Upper lobe of right lung (tissue), 1 donor: ENCODE measurements at regions not wholly inside any gene's neighbourhood (a gene's known extent, or its start where the extent isn't known, plus 50 kb on each side); places are given as distances from the start of the nearest gene placed in this dataset.

ENCODE experiments used
- ATAC-seq: fragments of 200-7000 bp; cut with Tn5 transposase; one replicate; pipeline ENCODE4 v1.9.1; 2020; ENCODE audit warnings: mild to moderate bottlenecking, moderate library complexity
- DNase-seq: peaks from one replicate; pipeline ENCODE4 v3.0.0-alpha.2; 2020
- H3K27ac ChIP-seq: fragments of 200-600 bp; one replicate; pipeline ENCODE4 v1.8.0; 2022
- H3K27me3 ChIP-seq: fragments of 200-600 bp; one replicate; pipeline ENCODE4 v1.8.0; 2022; ENCODE audit warnings: mild to moderate bottlenecking
- H3K36me3 ChIP-seq: fragments of 200-600 bp; one replicate; pipeline ENCODE4 v1.8.0; 2022
- H3K4me1 ChIP-seq: fragments of 200-600 bp; one replicate; pipeline ENCODE4 v1.8.0; 2022
- H3K4me3 ChIP-seq: fragments of 200-600 bp; one replicate; pipeline ENCODE4 v1.8.0; 2022; ENCODE audit warnings: mild to moderate bottlenecking
- H3K9me3 ChIP-seq: fragments of 200-600 bp; one replicate; pipeline ENCODE4 v1.8.0; 2022
- CTCF ChIP-seq: fragments of 200-600 bp; IDR thresholded peaks from one replicate; pipeline ENCODE4 v1.8.0; 2022; ENCODE audit warnings: antibody characterized with exemption
- intact Hi-C: fragments of 100-400 bp; cut with DNase I; formaldehyde crosslinking; loops from one replicate; pipeline ENCODE4 v1.11.0; 2022
- donor health status: DM: no; HTN: yes; CAD: no; lungs with severe emphysema.

- Histone ChIP-seq H3K27me3 (no peaks in the 10 kb centered on the region), H3K4me1 (no peaks in the 10 kb centered on the region), H3K27ac (no peak overlapping the region), H3K4me3 (no peak overlapping the region), H3K9me3 (no peaks in the 10 kb centered on the region), H3K36me3 (no peaks in the 10 kb centered on the region)
- ATAC-seq (no peak), DNase-seq (no peak)
- intact Hi-C loops = no loop called here
- TF ChIP-seq CTCF = no peak
Measured at GRCh38 chr21:28089599-28090441, 902.9 kb downstream of the LTN1 start.

- no peak for DNase-seq
- no peaks in the 10 kb centered on the region for H3K9me3 ChIP-seq
- no peak for TF ChIP-seq CTCF
- H3K4me1 ChIP-seq = no peaks in the 10 kb centered on the region
- no peak overlapping the region for H3K4me3 ChIP-seq
- no peak overlapping the region for H3K27ac ChIP-seq
- H3K27me3 ChIP-seq = no peaks in the 10 kb centered on the region
- H3K36me3 ChIP-seq = no peaks in the 10 kb centered on the region
- intact Hi-C loops = no loop called here
- no peak for ATAC-seq
Measured at GRCh38 chr21:28086861-28087581, 905.7 kb downstream of the LTN1 start.

- no peak overlapping the region for H3K27ac ChIP-seq
- ATAC-seq (no peak), DNase-seq (no peak)
- H3K4me1 ChIP-seq = no peaks in the 10 kb centered on the region
- H3K36me3 ChIP-seq = no peaks in the 10 kb centered on the region
- no peaks in the 10 kb centered on the region for H3K9me3 ChIP-seq
- intact Hi-C loops = no loop called here
- no peaks in the 10 kb centered on the region for H3K27me3 ChIP-seq
- H3K4me3 ChIP-seq = no peak overlapping the region
- TF ChIP-seq CTCF = no peak
Measured at GRCh38 chr21:28084951-28085350, 907.7 kb downstream of the LTN1 start.

- no peak for TF ChIP-seq CTCF
- H3K4me3 ChIP-seq = no peak overlapping the region
- DNase-seq (no peak), ATAC-seq (no peak)
- H3K27ac ChIP-seq = no peak overlapping the region
- intact Hi-C loops = no loop called here
- H3K27me3 ChIP-seq = no peaks in the 10 kb centered on the region
- H3K4me1 ChIP-seq = no peaks in the 10 kb centered on the region
- H3K9me3 ChIP-seq = no peaks in the 10 kb centered on the region
- H3K36me3 ChIP-seq = no peaks in the 10 kb centered on the region
Measured at GRCh38 chr21:28083350-28083749, 909.3 kb downstream of the LTN1 start.

GRCh38 chr21:28078126-28078525 is 914.6 kb downstream of the LTN1 start:
- no peak overlapping the region for H3K4me3 ChIP-seq
- DNase-seq = no peak
- no peak for TF ChIP-seq CTCF
- no peaks in the 10 kb centered on the region for H3K27me3 ChIP-seq
- no peaks in the 10 kb centered on the region for H3K9me3 ChIP-seq
- H3K27ac ChIP-seq = no peak overlapping the region
- intact Hi-C loops = no loop called here
- H3K36me3 ChIP-seq = no peaks in the 10 kb centered on the region
- H3K4me1 ChIP-seq = no peaks in the 10 kb centered on the region
- ATAC-seq = no peak
